Gastroesophageal sphincter (tissue), 3 donors: ENCODE measurements at regions not wholly inside any gene's neighbourhood (a gene's known extent, or its start where the extent isn't known, plus 50 kb on each side); places are given as distances from the start of the nearest gene placed in this dataset.

Experiments
- POLR2AphosphoS5 ChIP-seq: sonication (generic); formaldehyde crosslinking; IDR thresholded peaks from one replicate; pipeline ENCODE4 v1.6.1; 2017; ENCODE audit warnings: antibody characterized with exemption
- TF ChIP-seq, protein P1 (sequence below), 4 experiments: fragments of 200-600 bp in 2 of 4; fragments of 450-650 bp in 2 of 4; sonication (generic) in 1 of 4; IDR thresholded peaks; one replicate each; pipeline ENCODE4 v1.5.1; 2017 to 2019; ENCODE audit warnings: antibody characterized with exemption in 4 of 4, mild to moderate bottlenecking in 2 of 4, moderate library complexity in 2 of 4

DNA sequence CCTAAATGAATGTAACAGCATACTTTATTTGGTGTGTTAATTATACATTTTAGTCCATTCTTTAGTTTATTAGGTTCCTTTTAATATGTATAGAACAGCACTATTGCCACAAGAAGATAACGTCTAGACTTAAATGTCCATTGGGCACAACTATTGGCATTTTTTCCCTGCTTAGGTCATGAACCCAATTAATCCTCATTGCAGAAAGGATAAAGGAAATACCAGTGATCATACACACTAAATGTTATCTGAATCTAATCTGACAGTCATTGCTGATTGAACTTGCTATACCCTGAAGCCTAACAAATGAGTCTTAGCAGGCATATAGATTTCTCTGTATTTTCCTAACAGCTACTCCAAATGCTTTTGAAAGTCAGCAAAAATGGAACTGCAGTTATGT, 2250.0 kb upstream of the AGA start:
- TF ChIP-seq, protein P1, sequence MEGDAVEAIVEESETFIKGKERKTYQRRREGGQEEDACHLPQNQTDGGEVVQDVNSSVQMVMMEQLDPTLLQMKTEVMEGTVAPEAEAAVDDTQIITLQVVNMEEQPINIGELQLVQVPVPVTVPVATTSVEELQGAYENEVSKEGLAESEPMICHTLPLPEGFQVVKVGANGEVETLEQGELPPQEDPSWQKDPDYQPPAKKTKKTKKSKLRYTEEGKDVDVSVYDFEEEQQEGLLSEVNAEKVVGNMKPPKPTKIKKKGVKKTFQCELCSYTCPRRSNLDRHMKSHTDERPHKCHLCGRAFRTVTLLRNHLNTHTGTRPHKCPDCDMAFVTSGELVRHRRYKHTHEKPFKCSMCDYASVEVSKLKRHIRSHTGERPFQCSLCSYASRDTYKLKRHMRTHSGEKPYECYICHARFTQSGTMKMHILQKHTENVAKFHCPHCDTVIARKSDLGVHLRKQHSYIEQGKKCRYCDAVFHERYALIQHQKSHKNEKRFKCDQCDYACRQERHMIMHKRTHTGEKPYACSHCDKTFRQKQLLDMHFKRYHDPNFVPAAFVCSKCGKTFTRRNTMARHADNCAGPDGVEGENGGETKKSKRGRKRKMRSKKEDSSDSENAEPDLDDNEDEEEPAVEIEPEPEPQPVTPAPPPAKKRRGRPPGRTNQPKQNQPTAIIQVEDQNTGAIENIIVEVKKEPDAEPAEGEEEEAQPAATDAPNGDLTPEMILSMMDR (IDR thresholded peaks at IDR 0.05): no peak
- TF ChIP-seq POLR2AphosphoS5: no peak
